Endothelial cell of umbilical vein (primary cell): ENCODE measurements at regions not wholly inside any gene's neighbourhood (a gene's known extent, or its start where the extent isn't known, plus 50 kb on each side); places are given as distances from the start of the nearest gene placed in this dataset.

Source experiments
- BruUV-seq: library from RNA; stranded (reverse); fragments of 400-500 nt; replicated peaks from 2 replicates; lab custom pipeline; 2021; lab: Mats Ljungman, UMichigan
- CTCF ChIA-PET: fragments of 300-600, 350-600 bp; sonication (Branson Sonifier 250); formaldehyde crosslinking; loops from one replicate; lab custom pipeline; 2021; ENCODE audit warnings: antibody characterized with exemption, inconsistent platforms; lab: Charles Lee
- POLR2A ChIA-PET: fragments of 300-600, 350-600 bp; sonication (Branson Sonifier 250); formaldehyde crosslinking; loops from one replicate; lab custom pipeline; 2021; ENCODE audit warnings: antibody characterized with exemption, inconsistent platforms; lab: Charles Lee
- DNase-seq: peaks from one replicate; pipeline ENCODE4 v3.0.0-alpha.2; 2011; ENCODE audit warnings: low read depth, low spot score
- FAIRE-seq: peaks from 2 replicates; lab custom pipeline; 2011; peaks lifted over from hg19 to GRCh38; lab: Jason Lieb, UNC
- H2AFZ ChIP-seq: 2 replicates; pipeline ENCODE4 v1.6.0; 2012; ENCODE audit warnings: low read depth, low read length, control low read depth, inconsistent platforms
- H3K27ac ChIP-seq: 2 replicates; pipeline ENCODE4 v1.5.1; 2011; ENCODE audit warnings: low read depth, mild to moderate bottlenecking, control low read depth, low read length, moderate library complexity; ENCODE audit not compliant: insufficient read depth
- H3K27me3 ChIP-seq, 2 experiments: 2 replicates each; pipeline versions ENCODE4 v1.6.0 to v1.6.1; 2011; ENCODE audit warnings: low read length in 2 of 2, mixed read lengths in 1 of 2; ENCODE audit not compliant: control insufficient read depth in 2 of 2, insufficient read depth in 2 of 2
- H3K36me3 ChIP-seq, 2 experiments: 2 replicates in 1 of 2; 3 replicates in 1 of 2; pipeline ENCODE4 v1.5.1; 2011; ENCODE audit warnings: low read length in 2 of 2, mild to moderate bottlenecking in 1 of 2, moderate library complexity in 1 of 2; ENCODE audit not compliant: control insufficient read depth in 2 of 2, insufficient read depth in 2 of 2; ENCODE audit errors: extremely low read depth in 1 of 2
- H3K4me1 ChIP-seq: 3 replicates; pipeline ENCODE4 v1.5.1; 2011; ENCODE audit warnings: mild to moderate bottlenecking, low read length; ENCODE audit not compliant: control insufficient read depth, insufficient read depth; ENCODE audit errors: extremely low read depth
- H3K4me2 ChIP-seq: 2 replicates; pipeline ENCODE4 v1.6.1; 2011; ENCODE audit warnings: low read length, control low read depth, mixed read lengths; ENCODE audit not compliant: insufficient read depth
- H3K4me3 ChIP-seq, 3 experiments: fragments of 200-600 bp in 1 of 3; sonication (generic), shearing (Covaris generic) in 1 of 3; replicated peaks in 1 of 3; 2 replicates each; pipeline ENCODE4 v1.5.1; 2011 to 2016; ENCODE audit warnings: control low read depth in 3 of 3, low read length in 3 of 3, mild to moderate bottlenecking in 2 of 3, inconsistent platforms in 1 of 3, low read depth in 1 of 3, moderate library complexity in 1 of 3; ENCODE audit not compliant: insufficient read depth in 1 of 3
- H3K79me2 ChIP-seq: 2 replicates; pipeline ENCODE4 v1.6.0; 2012; ENCODE audit warnings: low read length, inconsistent platforms; ENCODE audit not compliant: control insufficient read depth, insufficient read depth
- H3K9ac ChIP-seq: replicated peaks from 2 replicates; pipeline ENCODE3; 2011; ENCODE audit warnings: low read length, control low read depth; ENCODE audit not compliant: insufficient read depth; ENCODE audit errors: extremely low read depth
- H3K9me1 ChIP-seq: replicated peaks from 3 replicates; pipeline ENCODE4 v1.6.0; 2011; ENCODE audit warnings: mild to moderate bottlenecking, low read length; ENCODE audit not compliant: control insufficient read depth, insufficient read depth; ENCODE audit errors: extremely low read depth
- H3K9me3 ChIP-seq: replicated peaks from 2 replicates; pipeline ENCODE4 v1.5.1; 2012; ENCODE audit warnings: low read length, inconsistent platforms; ENCODE audit not compliant: control insufficient read depth, insufficient read depth
- H4K20me1 ChIP-seq: replicated peaks from 2 replicates; pipeline ENCODE3; 2011; ENCODE audit warnings: mild to moderate bottlenecking, low read length; ENCODE audit not compliant: control insufficient read depth, insufficient read depth; ENCODE audit errors: extremely low read depth
- CTCF ChIP-seq, 2 donors: IDR thresholded peaks; 1 replicate in 1 of 2; 2 replicates in 1 of 2; pipeline ENCODE4 v1.5.1; 2011; ENCODE audit warnings: low read length in 2 of 2, mild to moderate bottlenecking in 2 of 2, moderate library complexity in 2 of 2, control low read depth in 1 of 2, inconsistent platforms in 1 of 2, low read depth in 1 of 2; ENCODE audit not compliant: insufficient read depth in 1 of 2; ENCODE audit errors: extremely low read depth in 1 of 2
- EZH2 ChIP-seq: IDR thresholded peaks from 2 replicates; pipeline ENCODE4 v1.6.1; 2012; ENCODE audit warnings: borderline replicate concordance, low read depth, mild to moderate bottlenecking, moderate library complexity, low read length, inconsistent platforms; ENCODE audit not compliant: severe bottlenecking
- FOS ChIP-seq: IDR thresholded peaks from 2 replicates; pipeline ENCODE4 v1.6.1; 2011; ENCODE audit warnings: mild to moderate bottlenecking, low read length, moderate library complexity, borderline replicate concordance; ENCODE audit not compliant: insufficient read depth
- GATA2 ChIP-seq: IDR thresholded peaks from 2 replicates; pipeline ENCODE4 v1.7.0; 2011; ENCODE audit warnings: low read depth, mild to moderate bottlenecking, moderate library complexity, mixed read lengths, low read length; ENCODE audit not compliant: insufficient read length, insufficient read depth
- JUN ChIP-seq: IDR thresholded peaks from 2 replicates; pipeline ENCODE4 v1.6.1; 2011; ENCODE audit warnings: borderline replicate concordance, low read depth; ENCODE audit not compliant: insufficient read length, insufficient read depth
- MAX ChIP-seq: IDR thresholded peaks from 2 replicates; pipeline ENCODE4 v1.6.1; 2011; ENCODE audit not compliant: insufficient read depth, insufficient read length
- MYC ChIP-seq: IDR thresholded peaks from one replicate; pipeline ENCODE4 v1.6.1; 2011; ENCODE audit warnings: mild to moderate bottlenecking, low read depth, low read length
- POLR2A ChIP-seq: IDR thresholded peaks from 2 replicates; pipeline ENCODE4 v1.6.1; 2012; ENCODE audit warnings: low read depth, mild to moderate bottlenecking, control low read depth, low read length
- POLR2AphosphoS5 ChIP-seq: IDR thresholded peaks from 2 replicates; pipeline ENCODE4 v1.6.1; 2012; ENCODE audit warnings: low read depth, mild to moderate bottlenecking, control low read depth, low read length, moderate library complexity; ENCODE audit not compliant: insufficient read depth
- dilution Hi-C: fragments of 300-500 bp; cut with MboI; formaldehyde crosslinking; loops from one replicate; pipeline ENCODE4 v1.15.0; 2019; ENCODE audit warnings: low sequenced_read_pairs; ENCODE audit not compliant: extremely low pct_ligation_motif_present
- intact Hi-C: fragments of 100-400 bp; cut with micrococcal nuclease; formaldehyde crosslinking; loops from one replicate; pipeline ENCODE4 v1.10.0; 2022

DNA sequence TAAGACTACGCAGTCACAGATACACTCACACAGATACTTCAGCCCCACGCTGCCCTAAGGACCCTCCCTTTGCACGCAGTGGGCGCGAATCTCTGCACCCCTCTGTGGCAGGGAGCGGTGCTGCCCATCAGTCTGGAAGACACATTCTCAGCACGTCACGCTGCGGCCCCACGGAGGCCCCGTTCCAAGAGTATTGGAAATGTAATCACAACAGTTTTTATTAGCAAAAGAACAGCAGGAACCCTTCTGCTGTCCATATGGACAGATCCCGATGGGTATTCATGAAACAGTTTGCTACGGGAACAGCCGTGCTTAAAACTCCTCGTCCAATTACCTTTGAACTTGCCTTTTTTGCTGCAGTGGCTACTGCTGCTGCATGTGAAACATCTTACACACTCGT is 131.0 kb downstream of the RPS24 start:
- H3K9ac ChIP-seq, result no peak overlapping the region
- H3K79me2 ChIP-seq, result no peaks in the 10 kb centered on the region
- no peaks in the 10 kb centered on the region for H3K27me3 ChIP-seq
- intact Hi-C loops, result loop anchor here (5.0 kb wide), 1 partner anchor 117 kb away; no protein-coding TSS in a partner anchor
- H3K36me3 ChIP-seq, result no peaks in the 10 kb centered on the region
- H2AFZ ChIP-seq, result no peak overlapping the region
- no peaks in the 10 kb centered on the region for H4K20me1 ChIP-seq
- POLR2A ChIA-PET, result no interaction called here
- FAIRE-seq, result no peak
- H3K27ac ChIP-seq, result no peak overlapping the region
- DNase-seq, result no peak
- CTCF ChIA-PET, result no interaction called here
- H3K4me1 ChIP-seq, result no peaks in the 10 kb centered on the region
- no peaks in the 10 kb centered on the region for H3K9me1 ChIP-seq
- dilution Hi-C loops, result no loop called here
- no peak overlapping the region for H3K4me2 ChIP-seq
- TF ChIP-seq MYC (no peak), MAX (no peak), EZH2 (no peak), FOS (no peak), CTCF (IDR thresholded peaks at IDR 0.05; ENCODE audit: extremely low read depth in 1 of 2, insufficient read depth in 1 of 2, low read depth in 1 of 2, low read length in 2 of 2) (no peak), POLR2A (no peak), GATA2 (no peak), POLR2AphosphoS5 (no peak), JUN (no peak)
- H3K9me3 ChIP-seq, result no peaks in the 10 kb centered on the region
- no peak overlapping the region for H3K4me3 ChIP-seq
- no TSS peak for BruUV-seq
